Endothelial cell (in vitro differentiated cells): ENCODE measurements at regions not wholly inside any gene's neighbourhood (a gene's known extent, or its start where the extent isn't known, plus 50 kb on each side); places are given as distances from the start of the nearest gene placed in this dataset.
"Not testable (repeated sequence)": the region's sequence is repeated elsewhere in the genome, so short reads cannot be mapped to it uniquely, and the experiment has no call there.

Experiments used
- DNase-seq: peaks from one replicate; pipeline ENCODE4 v3.0.0; 2021; ENCODE audit warnings: low spot score
- H3K27ac Mint-ChIP-seq: one replicate; pipeline ENCODE4 v1.8.0; 2021; ENCODE audit warnings: mixed read lengths, inconsistent platforms; ENCODE audit not compliant: unreplicated experiment
- H3K27me3 Mint-ChIP-seq: one replicate; pipeline ENCODE4 v1.8.0; 2021; ENCODE audit warnings: mild to moderate bottlenecking, moderate library complexity, mixed read lengths, inconsistent platforms; ENCODE audit not compliant: unreplicated experiment
- H3K36me3 Mint-ChIP-seq: one replicate; pipeline ENCODE4 v1.8.0; 2021; ENCODE audit warnings: mild to moderate bottlenecking, low read depth, mixed read lengths, inconsistent platforms; ENCODE audit not compliant: unreplicated experiment
- H3K4me1 Mint-ChIP-seq: one replicate; pipeline ENCODE4 v1.8.0; 2021; ENCODE audit warnings: mild to moderate bottlenecking, mixed read lengths, inconsistent platforms; ENCODE audit not compliant: unreplicated experiment
- H3K4me3 Mint-ChIP-seq: one replicate; pipeline ENCODE4 v1.8.0; 2021; ENCODE audit warnings: mild to moderate bottlenecking, mixed read lengths, inconsistent platforms; ENCODE audit not compliant: unreplicated experiment
- H3K9me3 Mint-ChIP-seq: one replicate; pipeline ENCODE4 v1.8.0; 2021; ENCODE audit warnings: mixed read lengths, inconsistent platforms; ENCODE audit not compliant: unreplicated experiment
- CTCF ChIP-seq: fragments of 200-600 bp; sonication (generic); IDR thresholded peaks from one replicate; pipeline ENCODE4 v1.5.0; 2021; ENCODE audit warnings: antibody characterized with exemption; ENCODE audit not compliant: unreplicated experiment

GRCh38 chr22:22821340-22821739 is 66.3 kb upstream of the IGLL5 start:
- DNase-seq: no peak
- Mint-ChIP-seq H3K9me3 (no peaks in the 10 kb centered on the region), H3K27ac (no peak overlapping the region), H3K4me3 (no peak overlapping the region), H3K4me1 (peaks cover 25% of the 10 kb centered on the region), H3K36me3 (no peaks in the 10 kb centered on the region), H3K27me3 (peaks cover 5% of the 10 kb centered on the region)
- no peak for TF ChIP-seq CTCF

- H3K9me3 Mint-ChIP-seq: no peaks in the 10 kb centered on the region
- H3K4me1 Mint-ChIP-seq: peaks cover 25% of the 10 kb centered on the region
- no peak for TF ChIP-seq CTCF
- DNase-seq: no peak
- no peak overlapping the region for H3K27ac Mint-ChIP-seq
- H3K27me3 Mint-ChIP-seq: peaks cover 5% of the 10 kb centered on the region
- H3K4me3 Mint-ChIP-seq: no peak overlapping the region
- no peaks in the 10 kb centered on the region for H3K36me3 Mint-ChIP-seq
These were observed 65.5 kb upstream of the IGLL5 start for GRCh38 chr22:22822106-22822505.

GRCh38 chr22:22822553-22822952 is 65.1 kb upstream of the IGLL5 start:
- not testable (repeated sequence) for H3K4me3 Mint-ChIP-seq, H3K27ac Mint-ChIP-seq, H3K27me3 Mint-ChIP-seq, DNase-seq, H3K36me3 Mint-ChIP-seq, H3K9me3 Mint-ChIP-seq
- H3K4me1 Mint-ChIP-seq: peaks cover 25% of the 10 kb centered on the region

GRCh38 chr22:22823131-22823810 is 64.3 kb upstream of the IGLL5 start:
- Mint-ChIP-seq H3K4me3 (no peak overlapping the region), H3K4me1 (peaks cover 25% of the 10 kb centered on the region), H3K27ac (peak overlapping the region; percentile 50), H3K9me3 (no peaks in the 10 kb centered on the region), H3K36me3 (no peaks in the 10 kb centered on the region), H3K27me3 (peaks cover 5% of the 10 kb centered on the region)
- DNase-seq: no peak
- TF ChIP-seq CTCF: no peak

GRCh38 chr22:22824340-22825212 is 63.0 kb upstream of the IGLL5 start:
- no peaks in the 10 kb centered on the region for H3K36me3 Mint-ChIP-seq
- no peaks in the 10 kb centered on the region for H3K9me3 Mint-ChIP-seq
- no peak overlapping the region for H3K4me3 Mint-ChIP-seq
- H3K27me3 Mint-ChIP-seq: peaks cover 5% of the 10 kb centered on the region
- no peak for TF ChIP-seq CTCF
- H3K27ac Mint-ChIP-seq: no peak overlapping the region
- no peak for DNase-seq
- H3K4me1 Mint-ChIP-seq: peaks cover 25% of the 10 kb centered on the region
